ENCODE measurements at regions not wholly inside any gene's neighbourhood (a gene's known extent, or its start where the extent isn't known, plus 50 kb on each side); places are given as distances from the start of the nearest gene placed in this dataset.
A peak's percentile ranks its signal among the peaks of the same experiment; 100 is the strongest.

DNA sequence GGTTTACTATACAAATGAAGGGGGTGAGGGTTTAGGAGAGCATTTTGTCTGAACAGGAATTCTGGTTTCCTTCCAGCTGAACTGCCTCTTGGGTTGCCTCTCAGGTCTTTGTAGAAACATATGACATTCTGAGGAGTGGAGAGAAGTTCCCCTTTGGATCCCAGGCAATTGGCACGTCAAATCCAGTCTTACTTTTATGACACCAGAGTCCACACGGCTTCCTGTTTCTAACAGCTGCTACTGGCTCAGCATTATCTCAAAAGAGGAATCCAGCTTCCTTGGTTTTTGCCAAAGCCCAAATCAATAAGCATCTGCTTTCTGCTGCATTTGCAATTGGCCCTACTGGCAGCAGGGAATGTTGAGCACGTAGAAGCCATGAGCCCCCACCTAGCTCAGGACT lies 97.6 kb upstream of the FAM20A start:
- DNase-seq (ENCODE audit: extremely low spot score in 2 of 2): no peak
- Histone ChIP-seq H3K4me3 (no peak overlapping the region), H3K27ac (no peak overlapping the region), H3K4me1 (peaks cover 36% of the 10 kb centered on the region), H3K36me3 (no peaks in the 10 kb centered on the region), H3K9me3 (no peaks in the 10 kb centered on the region), H3K27me3 (no peaks in the 10 kb centered on the region)
- intact Hi-C loops (cut with DNase I): no loop called here
- TF ChIP-seq POLR2A (IDR thresholded peaks at IDR 0.05) (no peak), POLR2AphosphoS5 (IDR thresholded peaks at IDR 0.05; ENCODE audit: insufficient read depth in 1 of 2, low read depth in 1 of 2) (no peak)
- TF ChIP-seq, protein P1, sequence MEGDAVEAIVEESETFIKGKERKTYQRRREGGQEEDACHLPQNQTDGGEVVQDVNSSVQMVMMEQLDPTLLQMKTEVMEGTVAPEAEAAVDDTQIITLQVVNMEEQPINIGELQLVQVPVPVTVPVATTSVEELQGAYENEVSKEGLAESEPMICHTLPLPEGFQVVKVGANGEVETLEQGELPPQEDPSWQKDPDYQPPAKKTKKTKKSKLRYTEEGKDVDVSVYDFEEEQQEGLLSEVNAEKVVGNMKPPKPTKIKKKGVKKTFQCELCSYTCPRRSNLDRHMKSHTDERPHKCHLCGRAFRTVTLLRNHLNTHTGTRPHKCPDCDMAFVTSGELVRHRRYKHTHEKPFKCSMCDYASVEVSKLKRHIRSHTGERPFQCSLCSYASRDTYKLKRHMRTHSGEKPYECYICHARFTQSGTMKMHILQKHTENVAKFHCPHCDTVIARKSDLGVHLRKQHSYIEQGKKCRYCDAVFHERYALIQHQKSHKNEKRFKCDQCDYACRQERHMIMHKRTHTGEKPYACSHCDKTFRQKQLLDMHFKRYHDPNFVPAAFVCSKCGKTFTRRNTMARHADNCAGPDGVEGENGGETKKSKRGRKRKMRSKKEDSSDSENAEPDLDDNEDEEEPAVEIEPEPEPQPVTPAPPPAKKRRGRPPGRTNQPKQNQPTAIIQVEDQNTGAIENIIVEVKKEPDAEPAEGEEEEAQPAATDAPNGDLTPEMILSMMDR (IDR thresholded peaks at IDR 0.05): no peak

DNA sequence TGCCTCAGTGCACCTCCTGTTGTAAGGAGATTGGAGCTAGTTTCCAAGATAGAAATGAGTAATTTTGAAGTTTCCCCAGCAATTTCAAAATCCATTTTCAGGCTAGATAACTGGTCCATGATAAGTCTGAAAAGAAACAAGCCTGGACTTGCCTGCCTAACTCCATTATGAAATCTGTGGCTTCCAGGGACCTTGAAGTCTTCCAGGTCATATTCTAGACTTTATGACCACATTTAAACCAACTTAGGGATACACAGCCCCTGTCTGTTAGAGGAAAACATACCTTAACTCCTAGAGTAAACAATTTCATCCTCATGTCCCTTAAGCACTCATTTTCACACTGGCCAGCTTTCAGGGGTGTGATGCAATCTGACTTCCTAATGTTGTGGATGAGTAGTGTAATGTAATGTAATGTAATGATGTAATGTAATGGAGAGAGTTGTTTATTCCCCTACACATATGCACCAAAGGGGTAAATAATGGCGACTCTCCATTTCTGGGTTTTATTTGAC lies 96.7 kb upstream of the FAM20A start:
- Histone ChIP-seq H3K36me3 (no peaks in the 10 kb centered on the region), H3K27ac (no peak overlapping the region), H3K4me3 (no peak overlapping the region), H3K4me1 (peaks cover 36% of the 10 kb centered on the region), H3K27me3 (no peaks in the 10 kb centered on the region), H3K9me3 (no peaks in the 10 kb centered on the region)
- TF ChIP-seq, protein P1 (IDR thresholded peaks at IDR 0.05): no peak
- DNase-seq (ENCODE audit: extremely low spot score in 2 of 2): no peak
- intact Hi-C loops (cut with DNase I): no loop called here

DNA sequence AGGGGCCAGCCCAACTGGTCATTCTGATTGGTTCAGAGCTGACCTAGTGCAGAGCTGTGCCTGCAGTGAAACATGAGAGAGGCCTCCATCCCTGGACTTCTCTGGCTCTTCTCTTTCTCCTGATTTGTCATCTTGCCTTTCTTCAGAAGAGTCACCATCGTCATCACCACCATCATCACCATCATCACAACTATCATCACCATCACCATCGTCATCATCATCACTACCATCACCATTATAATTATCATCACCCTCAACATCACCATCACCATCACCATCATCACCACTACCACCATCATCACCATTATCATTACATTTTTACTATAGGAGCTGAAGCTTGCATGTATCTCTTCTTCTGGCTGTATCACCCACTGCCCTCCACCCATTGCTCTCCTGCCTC lies 94.5 kb upstream of the FAM20A start:
- no peak for DNase-seq (ENCODE audit: extremely low spot score in 2 of 2)
- Histone ChIP-seq H3K27ac (no peak overlapping the region), H3K36me3 (no peaks in the 10 kb centered on the region), H3K27me3 (no peaks in the 10 kb centered on the region), H3K9me3 (no peaks in the 10 kb centered on the region), H3K4me1 (peaks cover 26% of the 10 kb centered on the region), H3K4me3 (no peak overlapping the region)
- intact Hi-C loops (cut with DNase I): no loop called here
- no peak for TF ChIP-seq POLR2A (IDR thresholded peaks at IDR 0.05)
- TF ChIP-seq, protein P1 (IDR thresholded peaks at IDR 0.05): no peak
- no peak for TF ChIP-seq POLR2AphosphoS5 (IDR thresholded peaks at IDR 0.05; ENCODE audit: insufficient read depth in 1 of 2, low read depth in 1 of 2)

DNA sequence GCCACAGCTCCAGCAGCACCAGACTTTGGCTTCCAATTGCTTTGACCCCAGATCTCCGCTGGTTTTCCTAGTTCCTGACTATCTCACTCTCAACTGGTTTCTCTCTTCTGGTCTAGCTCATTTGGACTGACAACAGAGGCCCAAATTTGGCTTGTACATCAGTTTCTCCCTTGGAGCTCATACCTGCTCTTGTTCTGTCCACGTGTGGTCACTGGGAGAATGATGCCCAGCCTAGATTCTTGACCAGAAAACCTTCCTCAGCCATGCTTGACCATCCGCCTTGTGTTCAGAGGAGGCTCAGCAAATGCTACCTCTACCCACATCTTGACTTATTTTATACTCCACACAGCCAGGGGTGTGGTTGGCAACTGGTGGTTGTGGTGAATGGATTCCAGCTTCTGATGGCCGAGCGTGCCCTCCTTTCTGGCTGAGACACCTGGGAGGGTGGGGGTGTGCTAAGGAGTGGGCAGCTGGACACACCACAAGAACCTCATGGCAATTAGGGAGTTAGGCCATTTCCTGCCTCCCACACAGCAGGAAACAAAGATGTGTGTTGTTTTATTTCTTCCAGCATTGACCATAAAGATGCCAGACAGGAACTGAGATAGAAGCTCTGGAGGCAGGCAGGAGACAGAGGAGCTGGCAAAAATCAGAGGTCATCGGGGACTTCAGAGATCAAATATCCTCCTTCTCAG lies 93.8 kb upstream of the FAM20A start:
- TF ChIP-seq, protein P1 (IDR thresholded peaks at IDR 0.05): no peak
- TF ChIP-seq POLR2A (IDR thresholded peaks at IDR 0.05) (no peak), POLR2AphosphoS5 (IDR thresholded peaks at IDR 0.05; ENCODE audit: insufficient read depth in 1 of 2, low read depth in 1 of 2) (no peak)
- peak in 1 of 2 donors; percentile 72 for DNase-seq (ENCODE audit: extremely low spot score in 2 of 2)
- no peak overlapping the region for H3K27ac ChIP-seq
- intact Hi-C loops (cut with DNase I): no loop called here
- no peaks in the 10 kb centered on the region for H3K27me3 ChIP-seq
- peaks cover 18% of the 10 kb centered on the region for H3K4me1 ChIP-seq
- no peak overlapping the region for H3K4me3 ChIP-seq
- no peaks in the 10 kb centered on the region for H3K9me3 ChIP-seq
- H3K36me3 ChIP-seq: no peaks in the 10 kb centered on the region

DNA sequence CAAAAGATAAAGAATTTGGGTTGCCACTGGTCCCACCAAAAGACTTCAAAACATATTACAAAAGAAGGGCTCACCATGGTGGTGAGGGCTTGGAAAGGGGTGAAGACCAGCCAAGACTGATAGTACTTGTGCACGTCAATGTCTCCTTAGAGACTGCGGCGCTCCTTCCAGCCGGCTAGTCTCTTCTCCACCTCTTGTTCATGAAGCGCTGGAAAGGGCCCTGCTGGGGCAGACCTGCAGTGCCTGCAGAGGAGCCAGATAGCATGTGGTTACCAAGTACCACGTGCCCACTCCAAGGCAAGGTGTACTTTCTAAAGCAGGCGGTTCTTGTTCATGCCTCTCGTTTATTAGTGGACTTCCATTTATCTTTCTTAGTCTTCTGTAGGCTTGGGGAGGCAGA lies 92.7 kb upstream of the FAM20A start:
- DNase-seq (ENCODE audit: extremely low spot score in 2 of 2): peak in 1 of 2 donors; percentile 92
- Histone ChIP-seq H3K27ac (no peak overlapping the region), H3K27me3 (no peaks in the 10 kb centered on the region), H3K4me3 (no peak overlapping the region), H3K4me1 (peaks cover 13% of the 10 kb centered on the region), H3K36me3 (no peaks in the 10 kb centered on the region), H3K9me3 (no peaks in the 10 kb centered on the region)
- TF ChIP-seq POLR2AphosphoS5 (IDR thresholded peaks at IDR 0.05; ENCODE audit: insufficient read depth in 1 of 2, low read depth in 1 of 2): no peak
- no peak for TF ChIP-seq POLR2A (IDR thresholded peaks at IDR 0.05)
- TF ChIP-seq, protein P1 (IDR thresholded peaks at IDR 0.05): no peak
- intact Hi-C loops (cut with DNase I): no loop called here

Measured in vagina (tissue), 2 donors.